ENCODE measurements at regions not wholly inside any gene's neighbourhood (a gene's known extent, or its start where the extent isn't known, plus 50 kb on each side); places are given as distances from the start of the nearest gene placed in this dataset.

GRCh38 chr2:51220080-51220479 lies 188.1 kb upstream of the NRXN1 start:
- 90% methylated on average over 2 of the region's 2 CpGs; no CpG with 5 or more reads in 1 of the 2 donors for WGBS, 2 donors (ENCODE audit: low coverage in 1 of 2)
- TF ChIP-seq POLR2A (IDR thresholded peaks at IDR 0.05) (no peak), EP300 (IDR thresholded peaks at IDR 0.05) (no peak), POLR2AphosphoS5 (IDR thresholded peaks at IDR 0.05) (no peak), CTCF (IDR thresholded peaks at IDR 0.05) (no peak)
- H3K27ac ChIP-seq: no peak overlapping the region
- no peaks in the 10 kb centered on the region for H3K36me3 ChIP-seq
- no peaks in the 10 kb centered on the region for H3K4me1 ChIP-seq
- H3K27me3 ChIP-seq: no peaks in the 10 kb centered on the region
- H3K9me3 ChIP-seq: no peaks in the 10 kb centered on the region
- no peak for ATAC-seq
- H3K4me3 ChIP-seq: no peak overlapping the region

- H3K27ac ChIP-seq: no peak overlapping the region
- H3K36me3 ChIP-seq: no peaks in the 10 kb centered on the region
- H3K9me3 ChIP-seq: no peaks in the 10 kb centered on the region
- TF ChIP-seq CTCF (IDR thresholded peaks at IDR 0.05) (no peak), EP300 (IDR thresholded peaks at IDR 0.05) (no peak), POLR2A (IDR thresholded peaks at IDR 0.05) (no peak), POLR2AphosphoS5 (IDR thresholded peaks at IDR 0.05) (no peak)
- ATAC-seq: no peak
- no peaks in the 10 kb centered on the region for H3K27me3 ChIP-seq
- no peaks in the 10 kb centered on the region for H3K4me1 ChIP-seq
- no peak overlapping the region for H3K4me3 ChIP-seq
- 26 to 41% methylated on average over 4 of the region's 4 CpGs for WGBS, 2 donors (ENCODE audit: low coverage in 1 of 2)
Measured at GRCh38 chr2:51219468-51219867, 187.5 kb upstream of the NRXN1 start.

GRCh38 chr2:51218047-51218446 lies 186.1 kb upstream of the NRXN1 start:
- no peak overlapping the region for H3K27ac ChIP-seq
- TF ChIP-seq EP300 (IDR thresholded peaks at IDR 0.05) (no peak), POLR2AphosphoS5 (IDR thresholded peaks at IDR 0.05) (no peak), CTCF (IDR thresholded peaks at IDR 0.05) (no peak), POLR2A (IDR thresholded peaks at IDR 0.05) (no peak)
- H3K4me1 ChIP-seq: no peaks in the 10 kb centered on the region
- no peaks in the 10 kb centered on the region for H3K27me3 ChIP-seq
- 70 to 71% methylated on average over 1 of the region's 1 CpG for WGBS, 2 donors (ENCODE audit: low coverage in 1 of 2)
- no peak overlapping the region for H3K4me3 ChIP-seq
- no peaks in the 10 kb centered on the region for H3K36me3 ChIP-seq
- no peak for ATAC-seq
- no peaks in the 10 kb centered on the region for H3K9me3 ChIP-seq

- Histone ChIP-seq H3K27me3 (no peaks in the 10 kb centered on the region), H3K4me1 (no peaks in the 10 kb centered on the region), H3K36me3 (no peaks in the 10 kb centered on the region), H3K9me3 (no peaks in the 10 kb centered on the region), H3K4me3 (no peak overlapping the region), H3K27ac (no peak overlapping the region)
- no peak for ATAC-seq
- WGBS, 2 donors (ENCODE audit: low coverage in 1 of 2): 85 to 94% methylated on average over 2 of the region's 2 CpGs
- TF ChIP-seq POLR2A (IDR thresholded peaks at IDR 0.05) (no peak), POLR2AphosphoS5 (IDR thresholded peaks at IDR 0.05) (no peak), EP300 (IDR thresholded peaks at IDR 0.05) (no peak), CTCF (IDR thresholded peaks at IDR 0.05) (no peak)
Measured at GRCh38 chr2:51213826-51214225, 181.9 kb upstream of the NRXN1 start.

GRCh38 chr2:51212374-51212773 lies 180.4 kb upstream of the NRXN1 start:
- ATAC-seq: no peak
- H3K27ac ChIP-seq: no peak overlapping the region
- 92% methylated on average over 1 of the region's 1 CpG; no CpG with 5 or more reads in 1 of the 2 donors for WGBS, 2 donors (ENCODE audit: low coverage in 1 of 2)
- no peaks in the 10 kb centered on the region for H3K4me1 ChIP-seq
- no peaks in the 10 kb centered on the region for H3K36me3 ChIP-seq
- TF ChIP-seq EP300 (IDR thresholded peaks at IDR 0.05) (no peak), POLR2A (IDR thresholded peaks at IDR 0.05) (no peak), CTCF (IDR thresholded peaks at IDR 0.05) (no peak), POLR2AphosphoS5 (IDR thresholded peaks at IDR 0.05) (no peak)
- H3K4me3 ChIP-seq: no peak overlapping the region
- no peaks in the 10 kb centered on the region for H3K27me3 ChIP-seq
- H3K9me3 ChIP-seq: no peaks in the 10 kb centered on the region
